Effector memory CD4-positive, alpha-beta T cell (primary cell): ENCODE measurements at regions not wholly inside any gene's neighbourhood (a gene's known extent, or its start where the extent isn't known, plus 50 kb on each side); places are given as distances from the start of the nearest gene placed in this dataset.

Experiments
- DNase-seq, 3 donors: peaks; one replicate each; pipeline ENCODE4 v3.0.0-alpha.2; 2020
- H3K27ac ChIP-seq: 2 replicates; pipeline ENCODE4 v1.7.0; 2013; ENCODE audit warnings: mild to moderate bottlenecking, low read length, moderate library complexity; ENCODE audit not compliant: insufficient read depth, poor library complexity, severe bottlenecking
- H3K27me3 ChIP-seq: replicated peaks from 2 replicates; pipeline ENCODE4 v1.7.0; 2013; ENCODE audit warnings: mild to moderate bottlenecking, low read length; ENCODE audit not compliant: insufficient read depth, control insufficient read depth, poor library complexity, severe bottlenecking
- H3K36me3 ChIP-seq: 2 replicates; pipeline ENCODE4 v1.7.0; 2013; ENCODE audit warnings: mild to moderate bottlenecking, low read length, moderate library complexity; ENCODE audit not compliant: control insufficient read depth, insufficient read depth
- H3K4me1 ChIP-seq: 2 replicates; pipeline ENCODE4 v1.7.0; 2013; ENCODE audit warnings: low read length, mild to moderate bottlenecking; ENCODE audit not compliant: control insufficient read depth, insufficient read depth, poor library complexity, severe bottlenecking
- H3K4me3 ChIP-seq: 2 replicates; pipeline ENCODE4 v1.7.0; 2013; ENCODE audit warnings: low read length, low read depth, mild to moderate bottlenecking; ENCODE audit not compliant: insufficient read depth, poor library complexity, severe bottlenecking
- H3K9me3 ChIP-seq: 2 replicates; pipeline ENCODE4 v1.7.0; 2013; ENCODE audit warnings: mild to moderate bottlenecking, low read length, moderate library complexity; ENCODE audit not compliant: control insufficient read depth

DNA sequence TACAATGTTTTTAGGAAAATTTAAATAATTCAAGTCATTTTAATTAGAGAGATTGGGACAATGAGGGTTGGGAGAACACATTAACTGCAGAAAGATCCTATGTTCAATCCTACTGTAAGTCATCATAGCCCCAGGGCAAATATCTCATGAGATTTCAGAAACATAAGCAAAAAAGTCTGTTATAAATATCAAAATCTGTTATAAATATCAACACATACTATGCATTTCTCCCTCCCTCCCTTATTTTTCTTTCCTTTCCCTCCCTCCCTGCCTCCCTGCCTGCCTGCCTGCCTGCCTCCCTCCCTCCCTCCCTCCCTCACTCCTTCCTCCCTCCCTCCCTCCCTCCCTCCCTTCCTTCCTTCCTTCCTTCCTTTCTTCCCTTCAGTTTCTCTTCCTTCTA lies 267.3 kb upstream of the SASH1 start:
- Histone ChIP-seq H3K4me1 (no peaks in the 10 kb centered on the region), H3K4me3 (no peak overlapping the region), H3K27me3 (no peaks in the 10 kb centered on the region), H3K9me3 (no peaks in the 10 kb centered on the region), H3K27ac (no peak overlapping the region), H3K36me3 (no peaks in the 10 kb centered on the region)
- no peak for DNase-seq

GRCh38 chr6:148076051-148076450 lies 266.6 kb upstream of the SASH1 start:
- no peaks in the 10 kb centered on the region for H3K36me3 ChIP-seq
- DNase-seq: no peak
- H3K9me3 ChIP-seq: no peaks in the 10 kb centered on the region
- H3K4me1 ChIP-seq: no peaks in the 10 kb centered on the region
- H3K27me3 ChIP-seq: no peaks in the 10 kb centered on the region
- no peak overlapping the region for H3K4me3 ChIP-seq
- no peak overlapping the region for H3K27ac ChIP-seq

DNA sequence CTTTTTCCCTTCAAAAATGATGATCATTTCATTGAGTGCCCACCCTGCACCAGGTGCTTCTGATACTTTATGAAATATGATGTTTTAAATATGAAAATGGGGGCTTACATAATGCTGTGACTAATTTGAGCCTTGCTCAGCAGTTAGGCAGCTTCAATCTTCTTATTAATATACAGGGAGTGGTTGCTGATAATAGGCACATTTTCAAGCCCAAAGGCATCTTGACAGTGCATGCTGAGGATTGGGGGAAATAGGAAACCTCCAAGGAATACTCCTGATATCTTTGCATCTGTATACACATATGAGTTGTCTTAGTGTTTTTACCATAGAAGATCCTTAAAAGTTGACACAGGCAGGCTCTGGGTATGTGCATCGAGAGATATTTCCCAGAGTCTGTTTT lies 262.3 kb upstream of the SASH1 start:
- Histone ChIP-seq H3K9me3 (no peaks in the 10 kb centered on the region), H3K27me3 (no peaks in the 10 kb centered on the region), H3K36me3 (no peaks in the 10 kb centered on the region), H3K4me1 (no peaks in the 10 kb centered on the region), H3K4me3 (no peak overlapping the region), H3K27ac (no peak overlapping the region)
- DNase-seq: no peak

DNA sequence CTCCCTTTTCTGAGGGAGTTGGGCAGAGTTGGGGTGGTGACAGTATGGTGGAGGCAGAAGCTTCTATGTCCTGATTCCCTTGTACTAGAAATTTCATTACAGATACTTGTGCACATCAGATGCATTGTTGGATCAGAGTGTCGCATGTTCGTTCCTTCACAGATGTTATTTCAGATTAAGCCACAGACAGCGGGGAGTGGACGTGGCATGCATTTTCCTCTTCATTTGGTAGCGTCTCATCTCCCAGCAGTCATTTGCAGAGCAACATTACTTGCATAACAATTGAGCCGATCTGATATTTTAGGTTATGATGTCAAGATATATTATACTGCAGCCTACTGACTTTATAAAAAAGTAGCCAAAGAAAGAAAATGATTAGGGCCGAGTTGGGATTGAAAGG lies 261.6 kb upstream of the SASH1 start:
- H3K27ac ChIP-seq: no peak overlapping the region
- H3K36me3 ChIP-seq: no peaks in the 10 kb centered on the region
- H3K27me3 ChIP-seq: no peaks in the 10 kb centered on the region
- no peak overlapping the region for H3K4me3 ChIP-seq
- H3K4me1 ChIP-seq: no peaks in the 10 kb centered on the region
- no peak for DNase-seq
- no peaks in the 10 kb centered on the region for H3K9me3 ChIP-seq

DNA sequence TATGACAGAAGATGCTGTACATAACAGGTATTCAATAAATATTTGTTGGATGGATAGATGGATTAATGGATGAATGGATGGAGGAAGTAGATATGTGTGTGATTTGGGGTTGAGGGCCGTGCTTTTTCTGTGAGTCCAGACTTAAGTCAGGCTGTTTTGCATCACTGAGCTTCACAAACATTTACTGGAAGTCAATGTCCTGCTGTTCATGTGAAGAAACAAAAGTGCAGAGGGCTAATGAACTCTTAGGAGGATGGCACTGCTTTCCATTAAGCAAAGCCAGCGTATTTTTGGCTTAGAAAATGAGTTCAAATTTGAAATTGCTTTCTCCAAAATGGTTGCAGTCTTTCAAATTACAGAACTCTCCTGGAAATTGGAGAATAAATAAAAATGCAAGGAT lies 260.6 kb upstream of the SASH1 start:
- Histone ChIP-seq H3K9me3 (no peaks in the 10 kb centered on the region), H3K36me3 (no peaks in the 10 kb centered on the region), H3K4me1 (no peaks in the 10 kb centered on the region), H3K27me3 (no peaks in the 10 kb centered on the region), H3K27ac (no peak overlapping the region), H3K4me3 (no peak overlapping the region)
- no peak for DNase-seq

GRCh38 chr6:148082696-148083095 lies 259.9 kb upstream of the SASH1 start:
- Histone ChIP-seq H3K27me3 (no peaks in the 10 kb centered on the region), H3K4me1 (no peaks in the 10 kb centered on the region), H3K27ac (no peak overlapping the region), H3K4me3 (no peak overlapping the region), H3K9me3 (no peaks in the 10 kb centered on the region), H3K36me3 (no peaks in the 10 kb centered on the region)
- DNase-seq: no peak

- Histone ChIP-seq H3K4me3 (no peak overlapping the region), H3K36me3 (no peaks in the 10 kb centered on the region), H3K4me1 (no peaks in the 10 kb centered on the region), H3K27ac (no peak overlapping the region), H3K9me3 (no peaks in the 10 kb centered on the region), H3K27me3 (no peaks in the 10 kb centered on the region)
- no peak for DNase-seq
These were observed 256.9 kb upstream of the SASH1 start for GRCh38 chr6:148085631-148086331.

GRCh38 chr6:148086386-148086785 lies 256.3 kb upstream of the SASH1 start:
- Histone ChIP-seq H3K9me3 (no peaks in the 10 kb centered on the region), H3K4me1 (no peaks in the 10 kb centered on the region), H3K27me3 (no peaks in the 10 kb centered on the region), H3K4me3 (no peak overlapping the region), H3K27ac (no peak overlapping the region), H3K36me3 (no peaks in the 10 kb centered on the region)
- DNase-seq: no peak

DNA sequence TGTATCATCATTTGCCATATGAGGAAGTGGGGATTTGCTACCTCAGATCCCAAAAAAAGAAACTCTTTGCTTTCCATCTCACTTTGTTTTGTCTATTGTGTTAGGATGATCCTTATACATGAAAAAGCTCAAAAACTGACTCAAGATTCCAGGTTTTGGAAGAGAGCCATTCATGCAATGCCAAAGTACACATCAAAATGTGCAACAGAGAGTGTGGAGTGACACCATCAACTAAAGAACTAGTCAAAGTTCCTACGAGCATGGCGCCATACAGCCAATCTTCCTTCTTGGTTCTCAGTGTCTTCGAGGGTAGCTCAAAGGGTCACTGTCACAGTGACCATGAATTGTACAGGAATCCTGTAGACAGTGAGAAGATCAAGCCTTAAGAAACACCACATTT lies 255.8 kb upstream of the SASH1 start:
- Histone ChIP-seq H3K36me3 (no peaks in the 10 kb centered on the region), H3K27ac (no peak overlapping the region), H3K4me3 (no peak overlapping the region), H3K4me1 (no peaks in the 10 kb centered on the region), H3K27me3 (no peaks in the 10 kb centered on the region), H3K9me3 (no peaks in the 10 kb centered on the region)
- DNase-seq: no peak

DNA sequence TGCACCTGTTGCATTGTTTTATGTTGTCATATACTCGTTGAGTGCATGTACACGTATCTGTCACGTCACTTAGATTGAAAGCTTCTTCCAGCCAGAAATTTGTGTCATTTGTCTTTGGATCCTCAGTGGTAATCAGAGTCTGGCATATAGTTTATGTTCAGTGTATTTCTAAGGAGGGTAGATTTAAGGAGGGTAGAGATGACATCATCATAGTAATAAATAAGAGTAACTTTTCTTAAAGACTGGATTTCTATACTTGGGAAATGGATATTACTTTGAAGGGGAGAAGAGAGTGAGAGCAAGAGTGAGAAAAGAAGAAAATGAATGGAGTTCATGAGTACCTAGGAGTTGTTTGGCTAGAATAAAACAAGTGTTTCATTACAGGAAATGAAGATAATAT lies 255.0 kb upstream of the SASH1 start:
- no peaks in the 10 kb centered on the region for H3K27me3 ChIP-seq
- no peak overlapping the region for H3K4me3 ChIP-seq
- H3K27ac ChIP-seq: no peak overlapping the region
- no peaks in the 10 kb centered on the region for H3K9me3 ChIP-seq
- DNase-seq: no peak
- H3K4me1 ChIP-seq: no peaks in the 10 kb centered on the region
- no peaks in the 10 kb centered on the region for H3K36me3 ChIP-seq
